ENCODE measurements at regions not wholly inside any gene's neighbourhood (a gene's known extent, or its start where the extent isn't known, plus 50 kb on each side); places are given as distances from the start of the nearest gene placed in this dataset.

DNA sequence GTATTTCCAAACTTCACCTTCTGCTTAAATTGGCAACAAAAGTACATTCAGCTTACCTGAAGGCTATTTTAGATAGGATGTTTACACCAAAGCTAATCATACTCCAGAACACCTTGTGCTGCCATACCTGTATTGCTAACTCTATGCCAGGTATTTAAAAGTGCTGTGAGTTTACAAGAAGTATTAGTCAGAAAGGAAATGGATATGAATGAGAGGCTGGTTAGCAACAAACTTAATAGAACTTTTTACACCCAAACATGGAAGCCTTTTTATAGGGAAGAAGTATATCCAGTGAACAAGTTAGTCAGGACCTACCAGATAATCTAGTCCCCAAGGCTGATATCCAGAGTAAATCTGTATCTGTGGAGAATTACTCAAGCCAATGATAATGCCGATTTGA is 131.2 kb upstream of the SPRY1 start:
- no peaks in the 10 kb centered on the region for H3K79me2 ChIP-seq (ENCODE audit: insufficient read depth)
- H3F3A ChIP-seq (replicated peaks; ENCODE audit: insufficient read depth) = no peaks in the 10 kb centered on the region
- CTCF ChIA-PET = no interaction called here
- H3K36me3 ChIP-seq (replicated peaks in 1 of 2; ENCODE audit: control insufficient read depth in 1 of 2, insufficient read depth in 2 of 2, low read length in 1 of 2) = no peaks in the 10 kb centered on the region
- H3K4me2 ChIP-seq = no peak overlapping the region
- no peaks in the 10 kb centered on the region for H3K9me2 ChIP-seq
- no peak for DNase-seq
- H3K9me3 ChIP-seq = no peaks in the 10 kb centered on the region
- H3K9ac ChIP-seq = no peak overlapping the region
- H3K4me1 ChIP-seq (ENCODE audit: control insufficient read depth in 1 of 2, insufficient read depth in 2 of 2, low read depth in 1 of 2, low read length in 1 of 2) = no peaks in the 10 kb centered on the region; a peak in 1 of 4 replicates
- H3K4me3 ChIP-seq (ENCODE audit: low read depth in 2 of 2, low read length in 1 of 2) = no peak overlapping the region
- TF ChIP-seq, protein P1, sequence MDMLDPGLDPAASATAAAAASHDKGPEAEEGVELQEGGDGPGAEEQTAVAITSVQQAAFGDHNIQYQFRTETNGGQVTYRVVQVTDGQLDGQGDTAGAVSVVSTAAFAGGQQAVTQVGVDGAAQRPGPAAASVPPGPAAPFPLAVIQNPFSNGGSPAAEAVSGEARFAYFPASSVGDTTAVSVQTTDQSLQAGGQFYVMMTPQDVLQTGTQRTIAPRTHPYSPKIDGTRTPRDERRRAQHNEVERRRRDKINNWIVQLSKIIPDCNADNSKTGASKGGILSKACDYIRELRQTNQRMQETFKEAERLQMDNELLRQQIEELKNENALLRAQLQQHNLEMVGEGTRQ (IDR thresholded peaks at IDR 0.05; ENCODE audit: borderline replicate concordance, low read depth, low read length) = no peak
- no peak for TF ChIP-seq YY1 (IDR thresholded peaks at IDR 0.05; ENCODE audit: low read depth)
- no peak for TF ChIP-seq RXRA (IDR thresholded peaks at IDR 0.05; ENCODE audit: borderline replicate concordance, low read depth)
- no peaks in the 10 kb centered on the region for H4K20me1 ChIP-seq (ENCODE audit: insufficient read depth)
- WGBS (ENCODE audit: low lambda C conversion rate) = 86% methylated on average over 1 of the region's 1 CpG
- no peak overlapping the region for H2AFZ ChIP-seq (ENCODE audit: low read depth)
- POLR2A ChIA-PET = no interaction called here
- H3K27ac ChIP-seq (ENCODE audit: low read depth in 2 of 2, low read length in 1 of 2) = no peak overlapping the region
- no peaks in the 10 kb centered on the region for H3K27me3 ChIP-seq (ENCODE audit: insufficient read depth)

DNA sequence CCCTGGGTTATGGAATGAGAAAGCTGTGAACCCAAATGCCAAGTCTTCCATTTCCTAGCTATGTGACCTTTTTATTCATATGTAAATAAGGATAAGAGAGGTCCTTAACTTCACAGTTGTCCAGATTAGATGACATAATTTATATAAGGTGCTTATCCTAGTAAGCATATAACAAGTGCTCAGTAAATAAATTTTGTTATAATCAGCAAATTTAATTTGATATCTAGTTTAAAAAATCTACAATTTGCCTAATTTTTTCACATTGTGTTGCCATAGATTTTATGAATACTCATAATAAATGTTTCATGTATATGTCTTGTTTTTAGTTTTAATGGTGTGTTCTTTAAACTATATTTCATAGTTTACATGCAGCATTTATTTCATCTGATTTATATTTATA is 130.4 kb upstream of the SPRY1 start:
- CTCF ChIA-PET = no interaction called here
- Histone ChIP-seq H3K36me3 (replicated peaks in 1 of 2; ENCODE audit: control insufficient read depth in 1 of 2, insufficient read depth in 2 of 2, low read length in 1 of 2) (no peaks in the 10 kb centered on the region), H3K9ac (no peak overlapping the region), H3K9me3 (no peaks in the 10 kb centered on the region), H3K4me3 (ENCODE audit: low read depth in 2 of 2, low read length in 1 of 2) (no peak overlapping the region), H4K20me1 (ENCODE audit: insufficient read depth) (no peaks in the 10 kb centered on the region), H3K9me2 (no peaks in the 10 kb centered on the region), H2AFZ (ENCODE audit: low read depth) (no peak overlapping the region), H3K4me1 (ENCODE audit: control insufficient read depth in 1 of 2, insufficient read depth in 2 of 2, low read depth in 1 of 2, low read length in 1 of 2) (no peaks in the 10 kb centered on the region), H3K4me2 (no peak overlapping the region), H3K27ac (ENCODE audit: low read depth in 2 of 2, low read length in 1 of 2) (no peak overlapping the region), H3K79me2 (ENCODE audit: insufficient read depth) (no peaks in the 10 kb centered on the region), H3F3A (replicated peaks; ENCODE audit: insufficient read depth) (no peaks in the 10 kb centered on the region), H3K27me3 (ENCODE audit: insufficient read depth) (no peaks in the 10 kb centered on the region)
- POLR2A ChIA-PET = no interaction called here
- TF ChIP-seq, protein P2, sequence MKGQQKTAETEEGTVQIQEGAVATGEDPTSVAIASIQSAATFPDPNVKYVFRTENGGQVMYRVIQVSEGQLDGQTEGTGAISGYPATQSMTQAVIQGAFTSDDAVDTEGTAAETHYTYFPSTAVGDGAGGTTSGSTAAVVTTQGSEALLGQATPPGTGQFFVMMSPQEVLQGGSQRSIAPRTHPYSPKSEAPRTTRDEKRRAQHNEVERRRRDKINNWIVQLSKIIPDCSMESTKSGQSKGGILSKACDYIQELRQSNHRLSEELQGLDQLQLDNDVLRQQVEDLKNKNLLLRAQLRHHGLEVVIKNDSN (IDR thresholded peaks at IDR 0.05; ENCODE audit: borderline replicate concordance, low read depth) = no peak
- TF ChIP-seq FOXM1 (IDR thresholded peaks at IDR 0.05; ENCODE audit: low read depth) (no peak), SIN3A (IDR thresholded peaks at IDR 0.05; ENCODE audit: borderline replicate concordance, low read depth, low read length) (no peak), FOXJ3 (CRISPR knock-in tag; IDR thresholded peaks at IDR 0.05) (no peak), MEF2A (IDR thresholded peaks at IDR 0.05; ENCODE audit: borderline replicate concordance, low read depth) (no peak), YY1 (IDR thresholded peaks at IDR 0.05; ENCODE audit: low read depth) (no peak), MXI1 (IDR thresholded peaks at IDR 0.05; ENCODE audit: low read depth, low read length) (no peak), EZH2phosphoT487 (IDR thresholded peaks at IDR 0.05; ENCODE audit: borderline replicate concordance, low read depth) (no peak)
- TF ChIP-seq, protein P3, sequence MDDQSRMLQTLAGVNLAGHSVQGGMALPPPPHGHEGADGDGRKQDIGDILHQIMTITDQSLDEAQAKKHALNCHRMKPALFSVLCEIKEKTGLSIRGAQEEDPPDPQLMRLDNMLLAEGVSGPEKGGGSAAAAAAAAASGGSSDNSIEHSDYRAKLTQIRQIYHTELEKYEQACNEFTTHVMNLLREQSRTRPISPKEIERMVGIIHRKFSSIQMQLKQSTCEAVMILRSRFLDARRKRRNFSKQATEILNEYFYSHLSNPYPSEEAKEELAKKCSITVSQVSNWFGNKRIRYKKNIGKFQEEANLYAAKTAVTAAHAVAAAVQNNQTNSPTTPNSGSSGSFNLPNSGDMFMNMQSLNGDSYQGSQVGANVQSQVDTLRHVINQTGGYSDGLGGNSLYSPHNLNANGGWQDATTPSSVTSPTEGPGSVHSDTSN (IDR thresholded peaks at IDR 0.05) = no peak
- TF ChIP-seq, protein P4, sequence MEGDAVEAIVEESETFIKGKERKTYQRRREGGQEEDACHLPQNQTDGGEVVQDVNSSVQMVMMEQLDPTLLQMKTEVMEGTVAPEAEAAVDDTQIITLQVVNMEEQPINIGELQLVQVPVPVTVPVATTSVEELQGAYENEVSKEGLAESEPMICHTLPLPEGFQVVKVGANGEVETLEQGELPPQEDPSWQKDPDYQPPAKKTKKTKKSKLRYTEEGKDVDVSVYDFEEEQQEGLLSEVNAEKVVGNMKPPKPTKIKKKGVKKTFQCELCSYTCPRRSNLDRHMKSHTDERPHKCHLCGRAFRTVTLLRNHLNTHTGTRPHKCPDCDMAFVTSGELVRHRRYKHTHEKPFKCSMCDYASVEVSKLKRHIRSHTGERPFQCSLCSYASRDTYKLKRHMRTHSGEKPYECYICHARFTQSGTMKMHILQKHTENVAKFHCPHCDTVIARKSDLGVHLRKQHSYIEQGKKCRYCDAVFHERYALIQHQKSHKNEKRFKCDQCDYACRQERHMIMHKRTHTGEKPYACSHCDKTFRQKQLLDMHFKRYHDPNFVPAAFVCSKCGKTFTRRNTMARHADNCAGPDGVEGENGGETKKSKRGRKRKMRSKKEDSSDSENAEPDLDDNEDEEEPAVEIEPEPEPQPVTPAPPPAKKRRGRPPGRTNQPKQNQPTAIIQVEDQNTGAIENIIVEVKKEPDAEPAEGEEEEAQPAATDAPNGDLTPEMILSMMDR (IDR thresholded peaks at IDR 0.05) = no peak
- no peak for DNase-seq

Data from SK-N-SH (cell line).